Epithelial cell of esophagus (primary cell): ENCODE measurements at regions not wholly inside any gene's neighbourhood (a gene's known extent, or its start where the extent isn't known, plus 50 kb on each side); places are given as distances from the start of the nearest gene placed in this dataset.
A peak's percentile ranks its signal among the peaks of the same experiment; 100 is the strongest.

ENCODE experiments used
- DNase-seq: peaks from one replicate; pipeline ENCODE4 v3.0.0; 2010; ENCODE audit warnings: low read depth
- H3K4me3 ChIP-seq: 2 replicates; pipeline ENCODE4 v1.5.1; 2011; ENCODE audit warnings: mild to moderate bottlenecking, low read length, control low read depth
- TF ChIP-seq, protein P1 (sequence below): IDR thresholded peaks from 2 replicates; pipeline ENCODE4 v1.5.1; 2011; ENCODE audit warnings: low read depth, mild to moderate bottlenecking, low read length, control low read depth, inconsistent platforms; ENCODE audit not compliant: insufficient read depth; ENCODE audit errors: missing control alignments

- DNase-seq, result peak; percentile 45
- no peak overlapping the region for H3K4me3 ChIP-seq
- TF ChIP-seq, protein P1, sequence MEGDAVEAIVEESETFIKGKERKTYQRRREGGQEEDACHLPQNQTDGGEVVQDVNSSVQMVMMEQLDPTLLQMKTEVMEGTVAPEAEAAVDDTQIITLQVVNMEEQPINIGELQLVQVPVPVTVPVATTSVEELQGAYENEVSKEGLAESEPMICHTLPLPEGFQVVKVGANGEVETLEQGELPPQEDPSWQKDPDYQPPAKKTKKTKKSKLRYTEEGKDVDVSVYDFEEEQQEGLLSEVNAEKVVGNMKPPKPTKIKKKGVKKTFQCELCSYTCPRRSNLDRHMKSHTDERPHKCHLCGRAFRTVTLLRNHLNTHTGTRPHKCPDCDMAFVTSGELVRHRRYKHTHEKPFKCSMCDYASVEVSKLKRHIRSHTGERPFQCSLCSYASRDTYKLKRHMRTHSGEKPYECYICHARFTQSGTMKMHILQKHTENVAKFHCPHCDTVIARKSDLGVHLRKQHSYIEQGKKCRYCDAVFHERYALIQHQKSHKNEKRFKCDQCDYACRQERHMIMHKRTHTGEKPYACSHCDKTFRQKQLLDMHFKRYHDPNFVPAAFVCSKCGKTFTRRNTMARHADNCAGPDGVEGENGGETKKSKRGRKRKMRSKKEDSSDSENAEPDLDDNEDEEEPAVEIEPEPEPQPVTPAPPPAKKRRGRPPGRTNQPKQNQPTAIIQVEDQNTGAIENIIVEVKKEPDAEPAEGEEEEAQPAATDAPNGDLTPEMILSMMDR, result no peak
These were observed 155.3 kb downstream of the IRS2 start for GRCh38 chr13:109631069-109631468.

GRCh38 chr13:109630271-109630670, 156.1 kb downstream of the IRS2 start:
- no peak overlapping the region for H3K4me3 ChIP-seq
- TF ChIP-seq, protein P1, result no peak
- DNase-seq, result peak; percentile 76

DNA sequence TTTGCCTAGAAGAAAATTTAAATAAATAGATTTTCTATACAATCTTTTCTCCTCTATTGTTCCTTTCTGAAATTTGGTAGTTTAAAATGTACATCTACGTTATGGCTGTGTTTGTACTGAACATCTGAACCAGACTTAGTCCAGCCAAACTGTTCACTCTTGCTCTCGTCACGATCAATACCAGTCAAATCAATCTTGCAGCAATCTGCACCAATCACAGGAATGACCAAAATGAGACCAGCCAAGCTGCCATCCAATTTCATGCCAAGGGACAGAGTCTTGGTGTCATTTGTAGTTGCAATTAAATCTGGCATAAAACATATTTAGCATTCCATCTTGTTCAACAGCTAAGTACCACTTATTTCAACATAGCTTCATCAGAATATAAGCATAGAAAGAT, 156.6 kb downstream of the IRS2 start:
- no peak overlapping the region for H3K4me3 ChIP-seq
- TF ChIP-seq, protein P1, result no peak
- no peak for DNase-seq

DNA sequence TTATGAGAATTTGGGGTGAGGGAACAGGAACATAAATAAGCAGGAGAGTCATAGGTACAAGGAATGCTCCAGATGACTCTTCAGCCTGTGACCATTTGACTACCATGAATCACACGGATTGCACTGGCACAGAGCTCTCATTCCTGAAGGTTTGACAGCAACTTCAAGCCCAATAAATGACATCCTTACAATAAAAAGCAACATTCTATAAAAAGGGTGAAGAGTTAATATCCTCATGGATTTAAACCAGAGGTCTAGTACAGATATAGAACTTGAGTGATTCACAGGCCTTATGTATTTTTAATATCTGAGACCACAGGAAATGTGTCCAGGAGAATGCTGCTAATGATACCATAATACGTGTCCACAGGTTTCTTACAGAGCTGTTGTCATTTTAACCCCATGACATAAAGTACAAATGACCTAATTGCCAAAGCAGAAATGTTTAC, 158.1 kb downstream of the IRS2 start:
- no peak overlapping the region for H3K4me3 ChIP-seq
- TF ChIP-seq, protein P1, result no peak
- peak; percentile 87 for DNase-seq

DNA sequence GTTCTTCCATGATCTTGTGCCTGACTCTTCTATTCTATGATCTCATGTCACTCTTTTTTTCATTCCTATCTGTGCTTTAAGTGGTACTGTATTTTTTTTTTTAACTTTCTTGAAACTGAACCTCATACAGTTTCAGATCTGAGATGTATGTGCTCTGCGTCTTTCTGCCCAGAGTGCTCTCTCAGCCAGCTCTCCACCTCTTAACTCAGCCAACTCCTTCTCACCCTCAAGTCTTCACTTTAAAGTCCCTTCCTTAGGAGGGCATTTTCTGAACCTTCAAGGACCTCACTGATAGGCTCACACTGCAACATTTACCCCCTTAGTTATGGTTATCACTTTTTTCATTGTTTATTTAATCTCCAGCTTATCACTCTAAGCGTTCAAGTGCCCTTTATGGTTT, 158.7 kb downstream of the IRS2 start:
- no peak overlapping the region for H3K4me3 ChIP-seq
- DNase-seq, result no peak
- TF ChIP-seq, protein P1, result no peak

GRCh38 chr13:109626386-109627171, 159.8 kb downstream of the IRS2 start:
- TF ChIP-seq, protein P1, result no peak

DNA sequence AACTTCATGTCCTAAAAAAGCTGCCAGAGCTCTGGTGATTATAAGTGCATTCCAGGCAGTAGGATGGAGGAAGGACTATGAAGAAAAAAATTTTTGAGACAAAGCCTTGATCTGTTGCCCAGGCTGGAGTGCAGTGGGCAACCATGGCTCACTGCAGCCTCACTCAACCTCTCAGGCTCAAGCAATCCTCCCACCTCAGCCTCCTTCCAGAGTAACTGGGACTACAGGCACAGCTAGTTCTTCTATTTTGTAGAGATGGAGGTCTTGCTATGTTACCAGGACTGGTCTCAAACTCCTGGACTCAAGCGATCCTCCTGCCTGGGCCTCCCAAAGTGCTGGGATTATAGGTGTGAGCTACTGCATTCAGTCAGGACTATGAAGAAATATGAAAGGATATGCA, 161.2 kb downstream of the IRS2 start:
- TF ChIP-seq, protein P1, result no peak
- no peak for DNase-seq
- no peak overlapping the region for H3K4me3 ChIP-seq

More at GRCh38 chr13:109626386-109627171, 159.8 kb downstream of the IRS2 start:
- DNase-seq, result no peak
- H3K4me3 ChIP-seq, result no peak overlapping the region
